Uterus (tissue), 3 donors: ENCODE measurements at regions not wholly inside any gene's neighbourhood (a gene's known extent, or its start where the extent isn't known, plus 50 kb on each side); places are given as distances from the start of the nearest gene placed in this dataset.
"Not testable (repeated sequence)": the region's sequence is repeated elsewhere in the genome, so short reads cannot be mapped to it uniquely, and the experiment has no call there.

ENCODE experiments used
- DNase-seq, 2 donors: peaks; one replicate each; pipeline ENCODE4 v3.0.0-alpha.2; 2019 to 2020
- H3K27ac ChIP-seq, 2 donors: fragments of 200-600 bp; sonication (generic); 1 replicate in 1 of 2; 2 replicates in 1 of 2; pipeline ENCODE4 v1.5.1; 2016 to 2018
- H3K27me3 ChIP-seq, 2 donors: fragments of 200-600 bp; sonication (generic); one replicate each; pipeline ENCODE4 v1.5.1; 2018 to 2019; ENCODE audit warnings: control low read depth in 1 of 2
- H3K36me3 ChIP-seq, 2 donors: fragments of 200-600 bp; sonication (generic); one replicate each; pipeline ENCODE4 v1.5.1; 2019; ENCODE audit warnings: control low read depth in 1 of 2
- H3K4me1 ChIP-seq, 2 donors: fragments of 200-600 bp; sonication (generic); one replicate each; pipeline ENCODE4 v1.5.1; 2018 to 2019; ENCODE audit warnings: control low read depth in 1 of 2
- H3K4me3 ChIP-seq, 2 donors: fragments of 200-600 bp; sonication (generic); 1 replicate in 1 of 2; 2 replicates in 1 of 2; pipeline ENCODE4 v1.5.1; 2018 to 2019; ENCODE audit warnings: mild to moderate bottlenecking in 1 of 2
- H3K9me3 ChIP-seq, 2 donors: fragments of 200-600 bp; sonication (generic); one replicate each; pipeline ENCODE4 v1.5.1; 2019; ENCODE audit warnings: control low read depth in 1 of 2
- POLR2A ChIP-seq, 2 donors: fragments of 450-650 bp; IDR thresholded peaks; one replicate each; pipeline ENCODE4 v1.6.1; 2016; ENCODE audit warnings: antibody characterized with exemption in 2 of 2, mild to moderate bottlenecking in 1 of 2, moderate library complexity in 1 of 2
- intact Hi-C: fragments of 100-400 bp; cut with DNase I; formaldehyde crosslinking; loops from one replicate; pipeline ENCODE4 v1.15.1; 2023; ENCODE audit warnings: low total_unique reads
- TF ChIP-seq, protein P1 (sequence below), 4 experiments: fragments of 200-600 bp in 2 of 4; fragments of 450-650 bp in 2 of 4; sonication (generic) in 2 of 4; IDR thresholded peaks; one replicate each; pipeline ENCODE4 v1.5.1; 2016 to 2019; ENCODE audit warnings: antibody characterized with exemption in 4 of 4, mild to moderate bottlenecking in 2 of 4, moderate library complexity in 1 of 4
- donor health status: DM: yes; HTN: yes; CAD: no.

DNA sequence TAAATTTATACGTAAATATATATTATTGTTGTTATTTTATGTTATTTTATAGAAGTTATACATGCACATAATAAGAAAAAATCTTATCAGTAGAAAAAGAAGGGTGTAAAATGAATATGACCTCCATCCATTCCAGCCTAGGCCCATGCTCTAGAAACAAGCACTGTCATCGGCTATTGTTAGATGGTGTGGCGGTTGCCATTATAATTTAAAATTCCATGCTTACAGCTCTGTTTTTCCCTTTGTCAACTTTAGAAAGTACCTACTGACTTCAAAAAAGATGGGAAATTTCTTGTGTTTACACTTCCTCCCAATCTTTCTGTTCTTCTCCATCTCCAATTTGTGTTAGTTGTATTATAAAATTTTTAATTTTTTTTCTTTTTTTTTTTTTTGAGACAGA lies 61.9 kb upstream of the RDX start:
- H3K27ac ChIP-seq: no peak overlapping the region
- H3K4me3 ChIP-seq: no peak overlapping the region
- TF ChIP-seq, protein P1, sequence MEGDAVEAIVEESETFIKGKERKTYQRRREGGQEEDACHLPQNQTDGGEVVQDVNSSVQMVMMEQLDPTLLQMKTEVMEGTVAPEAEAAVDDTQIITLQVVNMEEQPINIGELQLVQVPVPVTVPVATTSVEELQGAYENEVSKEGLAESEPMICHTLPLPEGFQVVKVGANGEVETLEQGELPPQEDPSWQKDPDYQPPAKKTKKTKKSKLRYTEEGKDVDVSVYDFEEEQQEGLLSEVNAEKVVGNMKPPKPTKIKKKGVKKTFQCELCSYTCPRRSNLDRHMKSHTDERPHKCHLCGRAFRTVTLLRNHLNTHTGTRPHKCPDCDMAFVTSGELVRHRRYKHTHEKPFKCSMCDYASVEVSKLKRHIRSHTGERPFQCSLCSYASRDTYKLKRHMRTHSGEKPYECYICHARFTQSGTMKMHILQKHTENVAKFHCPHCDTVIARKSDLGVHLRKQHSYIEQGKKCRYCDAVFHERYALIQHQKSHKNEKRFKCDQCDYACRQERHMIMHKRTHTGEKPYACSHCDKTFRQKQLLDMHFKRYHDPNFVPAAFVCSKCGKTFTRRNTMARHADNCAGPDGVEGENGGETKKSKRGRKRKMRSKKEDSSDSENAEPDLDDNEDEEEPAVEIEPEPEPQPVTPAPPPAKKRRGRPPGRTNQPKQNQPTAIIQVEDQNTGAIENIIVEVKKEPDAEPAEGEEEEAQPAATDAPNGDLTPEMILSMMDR (IDR thresholded peaks at IDR 0.05): no peak
- TF ChIP-seq POLR2A (IDR thresholded peaks at IDR 0.05): no peak
- no peaks in the 10 kb centered on the region for H3K36me3 ChIP-seq
- H3K9me3 ChIP-seq: no peaks in the 10 kb centered on the region
- no peak for DNase-seq
- H3K27me3 ChIP-seq: no peaks in the 10 kb centered on the region
- intact Hi-C loops: no loop called here
- no peaks in the 10 kb centered on the region for H3K4me1 ChIP-seq

DNA sequence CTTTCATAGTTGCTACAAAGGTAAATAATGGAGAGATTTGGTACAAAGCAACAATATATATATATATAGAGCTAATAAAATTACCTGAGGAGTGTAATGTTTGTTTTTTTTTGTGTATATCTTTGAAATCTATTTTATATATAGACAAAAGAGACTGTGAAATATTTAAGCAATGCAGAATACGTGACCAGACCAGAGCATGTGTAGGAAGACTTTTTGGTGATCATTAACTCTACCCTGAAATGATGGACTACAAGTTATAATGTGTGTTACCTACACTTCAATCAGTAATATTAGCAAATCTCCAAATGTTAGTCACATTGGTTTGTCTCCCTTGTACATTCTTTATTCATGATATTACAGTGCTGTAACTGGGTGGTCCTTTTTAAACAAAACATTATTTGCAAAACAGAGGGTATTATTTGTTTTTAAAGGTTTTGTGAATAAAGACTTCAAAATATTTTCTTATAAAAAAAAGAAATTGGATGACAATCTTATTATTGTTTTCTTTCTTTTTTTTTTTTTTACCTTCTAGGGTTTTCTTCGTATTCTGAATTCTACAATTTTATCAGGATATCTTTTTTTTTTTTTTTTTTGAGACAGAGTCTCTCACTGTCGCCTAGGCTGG lies 64.5 kb upstream of the RDX start:
- H3K4me3 ChIP-seq, H3K4me1 ChIP-seq, H3K27ac ChIP-seq, H3K27me3 ChIP-seq, DNase-seq, H3K9me3 ChIP-seq, H3K36me3 ChIP-seq, intact Hi-C loops: not testable (repeated sequence)

DNA sequence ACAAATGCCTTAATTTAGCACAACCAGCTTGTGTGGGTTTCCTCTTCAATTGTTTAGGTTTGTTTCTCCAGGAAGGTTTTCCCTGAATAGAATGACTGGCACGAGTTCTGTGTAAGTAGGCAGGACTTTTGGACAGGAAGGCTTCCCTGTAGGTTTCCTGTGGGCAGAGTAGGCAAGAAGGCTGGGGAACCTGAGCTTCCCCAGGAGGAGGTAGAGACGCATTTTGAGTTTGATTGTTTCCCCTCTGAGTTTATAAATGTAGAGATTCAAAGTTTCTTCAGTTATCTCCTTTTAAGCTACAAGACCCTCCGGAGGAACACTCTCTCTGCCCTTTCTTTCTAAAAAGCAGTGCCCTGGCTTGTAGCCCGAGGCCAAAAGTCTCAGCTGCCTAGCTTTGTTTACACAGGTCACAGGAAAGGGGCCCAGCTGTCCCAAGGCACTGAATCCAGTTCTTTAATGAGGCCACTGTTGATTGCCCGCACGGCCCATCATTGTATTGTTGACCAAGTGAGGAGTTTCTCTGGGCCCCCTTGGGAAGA lies 66.6 kb upstream of the RDX start:
- DNase-seq: no peak
- intact Hi-C loops: no loop called here

GRCh38 chr11:110366291-110366690 lies 63.5 kb upstream of the FDX1 start:
- no peak overlapping the region for H3K4me3 ChIP-seq
- no peaks in the 10 kb centered on the region for H3K27me3 ChIP-seq
- intact Hi-C loops: no loop called here
- H3K9me3 ChIP-seq: no peaks in the 10 kb centered on the region
- DNase-seq: no peak
- H3K36me3 ChIP-seq: no peaks in the 10 kb centered on the region
- no peaks in the 10 kb centered on the region for H3K4me1 ChIP-seq
- TF ChIP-seq, protein P1 (IDR thresholded peaks at IDR 0.05): no peak
- TF ChIP-seq POLR2A (IDR thresholded peaks at IDR 0.05): no peak
- H3K27ac ChIP-seq: no peak overlapping the region

More for the DNA sequence above, 66.6 kb upstream of the RDX start:
- Histone ChIP-seq H3K4me3 (no peak overlapping the region), H3K9me3 (no peaks in the 10 kb centered on the region), H3K4me1 (no peaks in the 10 kb centered on the region), H3K27me3 (no peaks in the 10 kb centered on the region), H3K36me3 (no peaks in the 10 kb centered on the region), H3K27ac (peak overlapping the region; percentile 40 to 45)
- TF ChIP-seq, protein P1 (IDR thresholded peaks at IDR 0.05): no peak
- TF ChIP-seq POLR2A (IDR thresholded peaks at IDR 0.05): no peak

DNA sequence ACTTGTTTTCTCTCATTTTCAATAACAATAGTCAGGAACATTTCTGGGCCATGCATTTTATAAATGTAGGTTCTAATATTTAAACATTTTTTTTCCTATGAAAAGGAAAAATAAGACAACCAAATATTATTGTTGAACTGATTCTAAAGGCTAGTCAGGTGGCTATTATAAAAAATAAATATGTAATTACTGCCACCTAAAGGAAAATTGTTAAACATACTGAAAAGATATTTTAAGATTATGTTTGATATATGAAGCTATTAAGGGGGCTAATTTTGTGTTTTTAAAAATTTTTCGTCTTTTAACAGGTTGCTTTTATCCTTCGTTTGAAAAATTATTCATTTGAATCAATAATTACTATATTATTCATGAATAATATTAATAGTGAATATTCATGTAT lies 62.2 kb upstream of the FDX1 start:
- Histone ChIP-seq H3K27me3 (no peaks in the 10 kb centered on the region), H3K9me3 (no peaks in the 10 kb centered on the region), H3K4me1 (no peaks in the 10 kb centered on the region), H3K4me3 (no peak overlapping the region), H3K27ac (no peak overlapping the region), H3K36me3 (no peaks in the 10 kb centered on the region)
- DNase-seq: no peak
- intact Hi-C loops: no loop called here
- TF ChIP-seq POLR2A (IDR thresholded peaks at IDR 0.05): no peak
- TF ChIP-seq, protein P1 (IDR thresholded peaks at IDR 0.05): peak in 2 of 4 experiments; percentile 18 to 26
